Rectal smooth muscle tissue (tissue), 1 donor: ENCODE measurements at regions not wholly inside any gene's neighbourhood (a gene's known extent, or its start where the extent isn't known, plus 50 kb on each side); places are given as distances from the start of the nearest gene placed in this dataset.

ENCODE experiments used
- H3K27ac ChIP-seq: one replicate; pipeline ENCODE4 v1.7.0; 2013; ENCODE audit warnings: low read depth, low read length, inconsistent platforms
- H3K27me3 ChIP-seq: one replicate; pipeline ENCODE4 v1.7.0; 2013; ENCODE audit warnings: low read length; ENCODE audit not compliant: control insufficient read depth, insufficient read depth
- H3K36me3 ChIP-seq: one replicate; pipeline ENCODE4 v1.7.0; 2013; ENCODE audit warnings: low read length; ENCODE audit not compliant: control insufficient read depth, insufficient read depth
- H3K4me1 ChIP-seq: one replicate; pipeline ENCODE4 v1.7.0; 2013; ENCODE audit warnings: low read length; ENCODE audit not compliant: control insufficient read depth, insufficient read depth
- H3K4me3 ChIP-seq: one replicate; pipeline ENCODE4 v1.7.0; 2013; ENCODE audit warnings: low read length
- H3K9ac ChIP-seq: one replicate; pipeline ENCODE4 v1.7.0; 2013; ENCODE audit warnings: low read length

DNA sequence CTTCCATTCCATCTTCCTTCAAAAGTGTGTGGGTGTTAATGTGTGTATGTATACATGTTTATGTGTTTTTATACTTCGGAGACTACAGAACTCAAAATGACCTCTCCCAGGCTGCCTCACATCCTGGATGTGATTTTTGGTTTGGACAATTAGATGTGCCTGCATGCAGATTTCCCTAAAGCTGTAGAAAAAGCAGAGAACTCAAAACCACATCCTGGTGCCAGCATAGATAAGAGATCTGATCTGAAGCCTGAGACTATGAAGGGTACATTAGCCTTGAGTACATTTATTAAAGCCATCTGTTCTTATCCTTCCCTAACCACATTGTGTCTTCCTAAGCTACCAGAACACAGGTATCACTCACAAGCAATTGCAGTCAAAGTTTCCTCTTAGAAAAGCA, 319.4 kb upstream of the RASGRP1 start:
- Histone ChIP-seq H3K27ac (no peak overlapping the region), H3K36me3 (no peaks in the 10 kb centered on the region), H3K9ac (no peak overlapping the region), H3K4me1 (peaks cover 4% of the 10 kb centered on the region), H3K27me3 (no peaks in the 10 kb centered on the region), H3K4me3 (no peak overlapping the region)

DNA sequence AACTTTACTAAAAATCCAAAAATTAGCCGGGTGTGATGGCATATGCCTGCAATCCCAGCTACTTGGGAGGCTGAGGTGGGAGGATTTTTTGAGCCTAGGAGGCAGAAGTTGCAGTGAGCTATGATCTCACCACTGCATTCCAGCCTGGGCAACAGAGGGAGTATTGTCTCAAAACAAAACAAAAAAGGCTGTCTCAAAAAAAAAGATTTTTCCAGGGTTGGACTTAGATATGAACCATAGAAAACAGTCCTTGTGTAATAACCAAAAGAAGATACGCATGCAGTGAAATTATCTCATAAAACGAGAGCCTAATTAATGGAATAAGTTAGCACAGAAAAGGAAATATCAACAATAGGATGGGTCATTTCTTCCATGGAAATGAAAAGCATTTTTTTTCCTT, 320.4 kb upstream of the RASGRP1 start:
- Histone ChIP-seq H3K27ac (no peak overlapping the region), H3K9ac (no peak overlapping the region), H3K36me3 (no peaks in the 10 kb centered on the region), H3K4me3 (no peak overlapping the region), H3K27me3 (no peaks in the 10 kb centered on the region), H3K4me1 (peaks cover 4% of the 10 kb centered on the region)

DNA sequence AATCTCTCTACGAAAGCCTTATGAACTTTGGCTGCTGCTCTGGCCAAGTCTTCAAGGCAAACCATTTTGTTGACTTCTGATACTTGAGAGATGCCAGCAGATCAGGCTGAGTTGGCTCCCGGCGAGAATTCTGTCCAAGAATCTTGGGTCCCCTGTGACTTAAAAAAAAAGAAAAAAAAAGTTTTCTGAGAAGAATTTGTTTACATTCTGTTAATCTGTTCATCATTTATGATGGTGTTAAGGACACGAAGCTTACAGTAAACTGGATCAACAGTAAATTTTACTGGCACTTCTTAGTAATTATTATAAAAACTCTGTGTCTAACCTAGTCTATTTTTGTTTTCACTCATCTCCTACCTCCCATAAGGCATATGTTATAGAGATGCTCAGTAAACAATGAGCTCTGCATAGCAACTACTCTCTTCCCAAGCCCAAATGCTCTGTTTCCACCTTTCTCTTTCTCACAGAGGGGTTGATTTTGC, 320.9 kb upstream of the RASGRP1 start:
- Histone ChIP-seq H3K27me3 (no peaks in the 10 kb centered on the region), H3K27ac (no peak overlapping the region), H3K4me1 (peaks cover 4% of the 10 kb centered on the region), H3K4me3 (no peak overlapping the region), H3K9ac (no peak overlapping the region), H3K36me3 (no peaks in the 10 kb centered on the region)

DNA sequence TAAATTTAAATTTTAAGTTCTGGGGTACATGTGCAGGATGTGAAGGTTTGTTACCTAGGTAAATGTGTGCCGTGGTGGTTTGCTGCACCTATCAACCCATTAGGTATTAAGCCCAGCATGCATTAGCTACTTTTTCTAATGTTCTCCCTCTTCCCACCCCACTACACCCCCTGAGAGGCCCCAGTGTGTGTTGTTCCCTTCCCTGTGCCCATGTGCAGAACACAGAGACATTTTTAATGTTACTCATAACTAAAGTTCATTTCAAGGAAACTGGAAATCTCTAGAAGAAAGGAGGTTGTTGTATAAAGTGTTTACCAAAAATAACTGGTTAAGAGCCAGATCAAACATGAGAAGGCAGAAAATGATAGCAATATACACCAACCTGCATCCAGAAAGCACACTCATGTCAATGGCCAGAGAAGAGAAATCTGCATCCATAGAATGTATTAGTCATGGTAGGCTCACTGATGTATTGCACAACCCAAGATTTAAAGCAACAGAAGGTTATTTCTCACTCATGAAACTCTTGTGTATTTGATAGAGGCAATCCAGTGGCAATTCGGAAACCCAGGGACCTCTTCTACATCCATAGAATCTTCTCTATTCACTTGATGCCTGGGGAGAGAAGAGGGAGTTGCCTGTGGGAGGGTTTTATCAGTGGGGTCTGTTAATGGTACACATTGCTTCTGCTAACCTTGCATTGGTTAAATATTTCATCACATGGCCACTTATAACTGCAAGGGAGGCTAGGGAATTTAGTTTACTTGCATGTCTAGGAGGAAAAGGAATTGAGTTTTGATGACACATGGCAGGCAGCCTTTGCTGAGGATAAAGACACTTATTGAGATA, 321.9 kb upstream of the RASGRP1 start:
- Histone ChIP-seq H3K27ac (no peak overlapping the region), H3K36me3 (no peaks in the 10 kb centered on the region), H3K9ac (no peak overlapping the region), H3K27me3 (no peaks in the 10 kb centered on the region), H3K4me1 (peaks cover 4% of the 10 kb centered on the region), H3K4me3 (no peak overlapping the region)

DNA sequence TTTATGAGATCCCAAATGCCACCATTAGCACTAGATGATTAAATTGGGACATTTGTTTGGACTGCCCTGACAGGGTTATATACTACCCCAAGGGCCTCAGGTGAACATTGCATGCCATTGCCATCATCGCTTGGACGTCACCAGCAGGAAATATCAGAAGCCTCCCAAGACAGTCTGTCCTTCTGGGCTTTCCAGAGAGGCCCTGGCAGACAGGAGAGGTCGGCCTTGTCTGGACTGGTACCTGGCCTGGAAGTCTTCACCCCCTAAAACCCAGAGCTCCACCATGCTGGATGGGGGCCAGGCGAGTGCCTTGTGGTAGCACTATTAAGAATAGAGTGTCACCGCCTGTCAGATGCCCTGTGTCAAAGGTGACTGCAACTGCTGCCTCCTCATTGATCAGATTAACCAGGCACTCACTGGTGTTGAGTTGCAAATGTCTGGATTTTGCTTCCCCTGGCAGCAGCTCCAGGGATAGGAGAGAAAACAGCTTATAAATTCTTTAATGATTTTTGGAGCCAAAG, 324.1 kb upstream of the RASGRP1 start:
- H3K4me3 ChIP-seq = no peak overlapping the region
- H3K36me3 ChIP-seq = no peaks in the 10 kb centered on the region
- no peak overlapping the region for H3K9ac ChIP-seq
- peaks cover 4% of the 10 kb centered on the region for H3K4me1 ChIP-seq
- H3K27ac ChIP-seq = no peak overlapping the region
- H3K27me3 ChIP-seq = no peaks in the 10 kb centered on the region

DNA sequence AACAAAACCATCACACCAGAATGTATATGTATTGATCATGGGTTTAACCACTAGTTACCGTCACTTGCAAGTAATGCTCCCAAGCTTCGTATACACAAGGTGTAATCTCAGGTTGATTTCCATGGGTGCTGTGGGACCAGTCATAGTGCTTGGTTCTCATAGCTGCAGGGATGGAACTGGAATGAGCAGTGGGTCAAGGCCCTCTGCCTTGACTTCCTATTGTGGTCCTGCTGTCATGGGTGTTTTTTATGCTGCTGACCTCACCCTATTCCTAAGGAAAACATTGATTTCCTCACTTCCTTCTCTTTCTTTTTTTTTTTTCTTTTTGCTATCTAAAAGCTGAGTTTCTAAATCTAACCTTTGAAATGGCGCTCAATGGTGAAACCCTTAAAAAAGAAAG, 325.6 kb upstream of the RASGRP1 start:
- no peak overlapping the region for H3K27ac ChIP-seq
- peaks cover 9% of the 10 kb centered on the region for H3K4me1 ChIP-seq
- no peaks in the 10 kb centered on the region for H3K27me3 ChIP-seq
- no peaks in the 10 kb centered on the region for H3K36me3 ChIP-seq
- H3K9ac ChIP-seq = no peak overlapping the region
- no peak overlapping the region for H3K4me3 ChIP-seq

DNA sequence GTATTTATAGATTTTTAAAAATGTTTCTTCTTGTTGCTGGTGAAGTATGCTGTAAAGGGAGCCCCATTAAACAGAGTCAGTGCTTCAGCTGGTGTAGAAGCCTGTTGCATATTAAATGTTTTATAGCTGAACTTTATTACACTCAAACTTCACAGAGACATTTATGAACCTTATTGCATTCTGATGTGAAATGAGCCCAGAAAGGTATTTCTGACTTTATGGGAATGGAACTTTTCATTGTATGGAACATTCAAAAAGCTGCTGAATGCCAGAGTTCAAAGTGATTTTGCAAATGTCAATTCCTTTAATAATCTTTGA, 329.3 kb upstream of the RASGRP1 start:
- Histone ChIP-seq H3K36me3 (no peaks in the 10 kb centered on the region), H3K9ac (no peak overlapping the region), H3K27me3 (no peaks in the 10 kb centered on the region), H3K4me3 (no peak overlapping the region), H3K27ac (no peak overlapping the region), H3K4me1 (peaks cover 5% of the 10 kb centered on the region)

DNA sequence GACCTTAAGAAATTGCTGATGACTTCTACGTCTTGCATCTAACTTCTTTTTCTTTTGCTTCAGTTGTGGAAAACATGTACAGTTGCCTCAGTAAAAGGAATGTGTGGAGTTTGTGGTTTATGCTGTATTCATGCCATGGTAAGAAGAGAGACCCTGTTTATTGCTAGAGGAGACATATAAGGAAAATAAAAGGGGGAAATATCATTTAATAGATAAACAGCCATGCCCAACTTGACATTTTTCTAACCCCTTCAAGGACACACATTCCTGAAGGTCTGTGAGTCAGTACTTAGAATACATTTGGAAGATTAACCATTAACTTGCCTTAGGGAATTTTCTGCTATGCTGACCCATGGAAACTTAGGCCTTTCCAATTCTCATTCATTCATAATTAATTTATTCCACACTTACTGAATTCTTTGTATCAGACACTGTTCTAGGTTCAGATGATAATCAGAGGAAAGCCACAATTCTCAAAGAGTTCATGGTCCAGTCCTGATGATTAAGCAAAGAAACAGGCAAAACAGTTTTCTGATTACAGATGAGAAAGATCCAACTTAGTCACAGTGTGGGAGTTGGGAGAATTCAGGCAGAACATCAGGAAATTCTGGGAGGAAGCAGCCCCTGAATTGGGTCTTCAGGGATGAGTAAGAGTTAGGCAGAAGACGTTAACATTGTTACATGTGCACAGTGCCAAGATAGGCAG, 329.8 kb upstream of the RASGRP1 start:
- no peak overlapping the region for H3K4me3 ChIP-seq
- no peak overlapping the region for H3K9ac ChIP-seq
- peaks cover 5% of the 10 kb centered on the region for H3K4me1 ChIP-seq
- H3K27ac ChIP-seq = no peak overlapping the region
- no peaks in the 10 kb centered on the region for H3K36me3 ChIP-seq
- no peaks in the 10 kb centered on the region for H3K27me3 ChIP-seq

DNA sequence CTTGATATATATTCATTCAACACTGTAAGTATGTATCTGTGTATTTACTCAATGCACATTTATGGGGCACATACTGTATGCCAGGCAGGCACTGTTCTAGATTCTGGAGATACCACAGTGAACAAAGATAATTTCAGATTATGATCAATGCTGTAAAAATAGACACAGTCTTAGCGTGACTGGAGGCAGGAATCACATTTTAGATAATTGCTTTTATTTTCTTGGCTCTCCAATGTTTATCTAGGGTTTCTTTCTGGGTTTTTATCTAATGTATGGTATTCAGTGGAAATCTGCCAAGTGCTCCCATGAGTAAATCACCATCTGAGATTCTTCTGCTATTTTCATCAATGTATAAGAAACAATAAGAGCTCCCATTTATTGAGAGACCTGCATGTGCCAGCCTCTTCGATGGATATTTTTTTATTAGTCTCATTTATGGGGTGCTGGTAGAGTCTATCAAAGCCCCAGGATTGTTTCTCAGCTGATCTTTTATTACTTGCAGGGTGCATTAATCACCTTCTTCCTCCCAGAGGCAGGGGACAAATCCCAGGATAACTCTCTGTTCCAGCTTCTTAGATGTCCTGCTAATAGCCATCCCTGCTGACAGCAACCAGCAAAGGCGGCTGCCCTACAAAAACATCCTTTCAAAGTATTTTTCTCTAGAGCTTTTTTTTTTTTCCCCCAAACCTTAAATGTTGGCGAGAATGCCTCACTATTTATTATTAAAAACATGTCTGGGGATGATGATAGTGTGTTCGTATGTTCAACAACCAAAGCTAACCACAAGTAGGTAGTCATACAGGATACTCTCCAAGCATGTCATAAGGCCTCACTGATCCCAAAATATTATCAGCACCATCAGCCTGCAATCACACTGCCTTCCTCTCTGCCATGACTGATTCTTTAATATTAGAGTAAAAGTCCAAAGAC, 331.0 kb upstream of the RASGRP1 start:
- H3K4me1 ChIP-seq = peaks cover 5% of the 10 kb centered on the region
- no peak overlapping the region for H3K4me3 ChIP-seq
- H3K9ac ChIP-seq = no peak overlapping the region
- H3K36me3 ChIP-seq = no peaks in the 10 kb centered on the region
- no peak overlapping the region for H3K27ac ChIP-seq
- no peaks in the 10 kb centered on the region for H3K27me3 ChIP-seq

DNA sequence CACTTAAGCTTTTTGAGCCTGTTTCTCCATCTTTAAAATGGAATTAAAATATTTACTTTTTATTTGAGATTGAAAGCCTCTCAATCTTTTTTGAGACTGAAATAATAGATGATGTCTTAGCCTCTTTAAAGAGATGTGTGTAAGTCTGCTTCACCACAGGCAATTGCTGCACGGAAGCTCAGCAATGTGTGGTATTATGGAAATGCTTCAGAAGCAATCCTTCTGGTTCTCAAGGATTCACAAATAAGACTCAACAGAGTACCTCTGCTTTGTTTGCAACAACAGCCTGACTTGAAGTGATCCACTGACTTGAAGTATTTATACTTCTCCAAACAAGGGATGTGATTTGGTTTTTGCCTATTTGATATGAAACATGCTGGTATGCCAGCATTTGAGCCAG, 332.0 kb upstream of the RASGRP1 start:
- H3K27ac ChIP-seq = no peak overlapping the region
- peaks cover 5% of the 10 kb centered on the region for H3K4me1 ChIP-seq
- H3K36me3 ChIP-seq = no peaks in the 10 kb centered on the region
- no peak overlapping the region for H3K4me3 ChIP-seq
- H3K9ac ChIP-seq = no peak overlapping the region
- no peaks in the 10 kb centered on the region for H3K27me3 ChIP-seq

DNA sequence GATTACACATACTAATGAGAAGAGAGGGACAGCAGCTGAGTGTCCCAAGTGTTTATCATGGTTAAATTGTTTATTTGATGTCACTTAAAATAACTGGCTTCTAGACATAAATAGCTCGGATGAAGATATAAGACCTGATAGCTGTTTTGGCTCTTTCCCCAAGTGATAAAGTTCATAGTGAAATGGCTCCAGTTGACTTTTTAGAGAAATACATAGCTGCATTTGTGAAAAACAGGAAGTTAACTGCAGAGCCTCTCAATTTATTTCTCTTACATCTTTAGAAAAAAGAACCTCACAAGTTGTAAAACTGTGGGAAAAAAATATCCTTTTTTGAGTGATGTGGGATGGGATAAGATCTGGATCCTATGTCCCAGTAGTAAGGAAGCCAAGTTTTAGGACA, 332.9 kb upstream of the RASGRP1 start:
- H3K4me3 ChIP-seq = no peak overlapping the region
- H3K27me3 ChIP-seq = no peaks in the 10 kb centered on the region
- no peaks in the 10 kb centered on the region for H3K36me3 ChIP-seq
- no peak overlapping the region for H3K27ac ChIP-seq
- H3K9ac ChIP-seq = no peak overlapping the region
- peaks cover 5% of the 10 kb centered on the region for H3K4me1 ChIP-seq

DNA sequence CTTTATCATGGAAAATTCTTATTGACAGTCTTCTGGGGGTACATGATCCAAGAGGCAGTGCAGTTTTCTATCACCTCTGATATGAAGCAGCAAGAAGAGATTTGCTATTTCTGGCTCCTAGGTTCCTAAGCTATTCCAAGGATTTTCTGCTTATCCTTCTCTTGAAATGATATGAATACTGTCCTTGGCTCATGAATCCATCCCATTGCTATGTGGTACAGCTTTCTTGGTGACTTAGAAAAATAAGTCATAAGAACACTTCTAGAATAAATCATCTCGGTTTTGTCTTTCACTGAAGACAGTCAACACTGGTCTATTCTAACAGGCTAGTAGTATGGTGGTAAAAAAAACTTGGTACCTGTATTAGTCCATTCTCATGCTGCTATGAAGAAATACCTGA, 333.6 kb upstream of the RASGRP1 start:
- H3K27ac ChIP-seq = no peak overlapping the region

More for the DNA sequence above, 333.6 kb upstream of the RASGRP1 start:
- no peak overlapping the region for H3K9ac ChIP-seq
- H3K36me3 ChIP-seq = no peaks in the 10 kb centered on the region
- H3K27me3 ChIP-seq = no peaks in the 10 kb centered on the region
- no peak overlapping the region for H3K4me3 ChIP-seq
- peaks cover 5% of the 10 kb centered on the region for H3K4me1 ChIP-seq
